ENCODE measurements at regions not wholly inside any gene's neighbourhood (a gene's known extent, or its start where the extent isn't known, plus 50 kb on each side); places are given as distances from the start of the nearest gene placed in this dataset.
"Not testable (repeated sequence)": the region's sequence is repeated elsewhere in the genome, so short reads cannot be mapped to it uniquely, and the experiment has no call there.

GRCh38 chr1:116185161-116185701 lies 74.0 kb downstream of the MAB21L3 start:
- no peak overlapping the region for H3K27ac Mint-ChIP-seq
- H3K4me1 Mint-ChIP-seq (ENCODE audit: low read depth in 2 of 2), result no peaks in the 10 kb centered on the region
- H3K36me3 Mint-ChIP-seq, result no peaks in the 10 kb centered on the region
- H3K27me3 Mint-ChIP-seq, result peaks cover 19 to 34% of the 10 kb centered on the region in 2 donors
- no peaks in the 10 kb centered on the region for H3K9me3 Mint-ChIP-seq
- ATAC-seq (no peak), DNase-seq (ENCODE audit: low spot score) (no peak)
- no peak overlapping the region for H3K4me3 Mint-ChIP-seq

GRCh38 chr1:116189481-116189880 lies 78.3 kb downstream of the MAB21L3 start:
- H3K4me3 Mint-ChIP-seq, result no peak overlapping the region
- H3K9me3 Mint-ChIP-seq, result no peaks in the 10 kb centered on the region
- no peaks in the 10 kb centered on the region for H3K36me3 Mint-ChIP-seq
- DNase-seq (ENCODE audit: low spot score) (no peak), ATAC-seq (no peak)
- peaks cover 29 to 34% of the 10 kb centered on the region in 2 donors for H3K27me3 Mint-ChIP-seq
- H3K4me1 Mint-ChIP-seq (ENCODE audit: low read depth in 2 of 2), result no peaks in the 10 kb centered on the region
- H3K27ac Mint-ChIP-seq, result no peak overlapping the region

- H3K4me1 Mint-ChIP-seq (ENCODE audit: low read depth in 2 of 2), result no peaks in the 10 kb centered on the region
Measured at GRCh38 chr1:116191294-116191693, 80.1 kb downstream of the MAB21L3 start.

GRCh38 chr1:116193768-116194167 lies 82.6 kb downstream of the MAB21L3 start:
- Mint-ChIP-seq H3K4me1 (ENCODE audit: low read depth in 2 of 2) (no peaks in the 10 kb centered on the region), H3K36me3 (no peaks in the 10 kb centered on the region), H3K27me3 (peaks cover 30 to 33% of the 10 kb centered on the region in 2 donors)

More at GRCh38 chr1:116191294-116191693, 80.1 kb downstream of the MAB21L3 start:
- Mint-ChIP-seq H3K4me3 (no peak overlapping the region), H3K27ac (no peak overlapping the region), H3K36me3 (no peaks in the 10 kb centered on the region), H3K9me3 (no peaks in the 10 kb centered on the region), H3K27me3 (peaks cover 28 to 29% of the 10 kb centered on the region in 2 donors)
- ATAC-seq (no peak), DNase-seq (ENCODE audit: low spot score) (no peak)

GRCh38 chr1:116194568-116194967 lies 83.4 kb downstream of the MAB21L3 start:
- no peak for ATAC-seq
- no peaks in the 10 kb centered on the region for H3K9me3 Mint-ChIP-seq
- no peak overlapping the region for H3K4me3 Mint-ChIP-seq
- H3K36me3 Mint-ChIP-seq, result no peaks in the 10 kb centered on the region
- H3K27me3 Mint-ChIP-seq, result peaks cover 31 to 38% of the 10 kb centered on the region in 2 donors
- no peaks in the 10 kb centered on the region for H3K4me1 Mint-ChIP-seq (ENCODE audit: low read depth in 2 of 2)
- no peak for DNase-seq (ENCODE audit: low spot score)
- no peak overlapping the region for H3K27ac Mint-ChIP-seq

More at GRCh38 chr1:116193768-116194167, 82.6 kb downstream of the MAB21L3 start:
- H3K9me3 Mint-ChIP-seq, result no peaks in the 10 kb centered on the region
- no peak overlapping the region for H3K4me3 Mint-ChIP-seq
- ATAC-seq (no peak), DNase-seq (ENCODE audit: low spot score) (no peak)
- H3K27ac Mint-ChIP-seq, result no peak overlapping the region

- ATAC-seq (no peak), DNase-seq (ENCODE audit: low spot score) (no peak)
- H3K4me1 Mint-ChIP-seq (ENCODE audit: low read depth in 2 of 2), result no peaks in the 10 kb centered on the region
- H3K27me3 Mint-ChIP-seq, result peaks cover 35 to 43% of the 10 kb centered on the region in 2 donors
- no peaks in the 10 kb centered on the region for H3K36me3 Mint-ChIP-seq
- H3K27ac Mint-ChIP-seq, result no peak overlapping the region
- H3K4me3 Mint-ChIP-seq, result no peak overlapping the region
- no peaks in the 10 kb centered on the region for H3K9me3 Mint-ChIP-seq
Measured at GRCh38 chr1:116195077-116195868, 84.1 kb downstream of the MAB21L3 start.

- DNase-seq (ENCODE audit: low spot score); H3K36me3 Mint-ChIP-seq; H3K4me1 Mint-ChIP-seq (ENCODE audit: low read depth in 2 of 2); H3K4me3 Mint-ChIP-seq; H3K27ac Mint-ChIP-seq; H3K9me3 Mint-ChIP-seq: not testable (repeated sequence)
- peak in 1 of 2 donors; percentile 38 for ATAC-seq
- H3K27me3 Mint-ChIP-seq, result peaks cover 33 to 55% of the 10 kb centered on the region in 2 donors
Measured at GRCh38 chr1:116200343-116200742, 89.1 kb downstream of the MAB21L3 start.

GRCh38 chr1:116201911-116202310 lies 90.7 kb downstream of the MAB21L3 start:
- Mint-ChIP-seq H3K4me3 (no peak overlapping the region), H3K4me1 (ENCODE audit: low read depth in 2 of 2) (no peaks in the 10 kb centered on the region), H3K9me3 (no peaks in the 10 kb centered on the region), H3K27me3 (peaks cover 33 to 55% of the 10 kb centered on the region in 2 donors), H3K27ac (no peak overlapping the region), H3K36me3 (no peaks in the 10 kb centered on the region)
- no peak for DNase-seq (ENCODE audit: low spot score)
- ATAC-seq, result no peak

GRCh38 chr1:116203181-116203723 lies 92.1 kb downstream of the MAB21L3 start:
- Mint-ChIP-seq H3K4me3 (no peak overlapping the region), H3K9me3 (no peaks in the 10 kb centered on the region), H3K27me3 (peaks cover 28 to 50% of the 10 kb centered on the region in 2 donors), H3K27ac (no peak overlapping the region), H3K36me3 (no peaks in the 10 kb centered on the region), H3K4me1 (ENCODE audit: low read depth in 2 of 2) (no peaks in the 10 kb centered on the region)
- DNase-seq (ENCODE audit: low spot score), result no peak
- ATAC-seq, result no peak

- Mint-ChIP-seq H3K4me3 (no peak overlapping the region), H3K36me3 (no peaks in the 10 kb centered on the region), H3K4me1 (ENCODE audit: low read depth in 2 of 2) (no peaks in the 10 kb centered on the region), H3K27ac (no peak overlapping the region), H3K9me3 (no peaks in the 10 kb centered on the region), H3K27me3 (peaks cover 28 to 50% of the 10 kb centered on the region in 2 donors)
- no peak for DNase-seq (ENCODE audit: low spot score)
- ATAC-seq, result no peak
Measured at GRCh38 chr1:116203920-116204319, 92.7 kb downstream of the MAB21L3 start.

- DNase-seq (ENCODE audit: low spot score), result no peak
- Mint-ChIP-seq H3K4me3 (no peak overlapping the region), H3K9me3 (no peaks in the 10 kb centered on the region), H3K4me1 (ENCODE audit: low read depth in 2 of 2) (no peaks in the 10 kb centered on the region), H3K27ac (no peak overlapping the region), H3K36me3 (no peaks in the 10 kb centered on the region), H3K27me3 (peaks cover 16 to 29% of the 10 kb centered on the region in 2 donors)
- no peak for ATAC-seq
Measured at GRCh38 chr1:116205941-116206679, 94.9 kb downstream of the MAB21L3 start.

- Mint-ChIP-seq H3K9me3 (no peaks in the 10 kb centered on the region), H3K4me3 (no peak overlapping the region), H3K27ac (no peak overlapping the region), H3K4me1 (ENCODE audit: low read depth in 2 of 2) (no peaks in the 10 kb centered on the region), H3K36me3 (no peaks in the 10 kb centered on the region), H3K27me3 (peaks cover 18 to 24% of the 10 kb centered on the region in 2 donors)
- no peak for DNase-seq (ENCODE audit: low spot score)
- no peak for ATAC-seq
Measured at GRCh38 chr1:116207126-116207735, 96.0 kb downstream of the MAB21L3 start.

- no peak for DNase-seq (ENCODE audit: low spot score)
Measured at GRCh38 chr1:116208136-116208535, 96.9 kb downstream of the MAB21L3 start.

More at GRCh38 chr1:116208136-116208535, 96.9 kb downstream of the MAB21L3 start:
- ATAC-seq, result no peak
- no peaks in the 10 kb centered on the region for H3K36me3 Mint-ChIP-seq
- no peak overlapping the region for H3K27ac Mint-ChIP-seq
- peaks cover 11 to 16% of the 10 kb centered on the region in 2 donors for H3K27me3 Mint-ChIP-seq
- H3K4me1 Mint-ChIP-seq (ENCODE audit: low read depth in 2 of 2), result no peaks in the 10 kb centered on the region
- no peak overlapping the region for H3K4me3 Mint-ChIP-seq
- H3K9me3 Mint-ChIP-seq, result no peaks in the 10 kb centered on the region
